NOMO-1 treated with DMSO at 0.1 percent for 48 hours (cell line): ENCODE measurements at regions not wholly inside any gene's neighbourhood (a gene's known extent, or its start where the extent isn't known, plus 50 kb on each side); places are given as distances from the start of the nearest gene placed in this dataset.
"Not testable (repeated sequence)": the region's sequence is repeated elsewhere in the genome, so short reads cannot be mapped to it uniquely, and the experiment has no call there.

ENCODE experiments used
- DNase-seq: peaks from one replicate; lab custom pipeline; 2025; ENCODE audit not compliant: unreplicated experiment; lab: John Stamatoyannopoulos, UW

GRCh38 chr2:188645986-188646385, 328.2 kb upstream of the COL3A1 start:
- no peak for DNase-seq

DNA sequence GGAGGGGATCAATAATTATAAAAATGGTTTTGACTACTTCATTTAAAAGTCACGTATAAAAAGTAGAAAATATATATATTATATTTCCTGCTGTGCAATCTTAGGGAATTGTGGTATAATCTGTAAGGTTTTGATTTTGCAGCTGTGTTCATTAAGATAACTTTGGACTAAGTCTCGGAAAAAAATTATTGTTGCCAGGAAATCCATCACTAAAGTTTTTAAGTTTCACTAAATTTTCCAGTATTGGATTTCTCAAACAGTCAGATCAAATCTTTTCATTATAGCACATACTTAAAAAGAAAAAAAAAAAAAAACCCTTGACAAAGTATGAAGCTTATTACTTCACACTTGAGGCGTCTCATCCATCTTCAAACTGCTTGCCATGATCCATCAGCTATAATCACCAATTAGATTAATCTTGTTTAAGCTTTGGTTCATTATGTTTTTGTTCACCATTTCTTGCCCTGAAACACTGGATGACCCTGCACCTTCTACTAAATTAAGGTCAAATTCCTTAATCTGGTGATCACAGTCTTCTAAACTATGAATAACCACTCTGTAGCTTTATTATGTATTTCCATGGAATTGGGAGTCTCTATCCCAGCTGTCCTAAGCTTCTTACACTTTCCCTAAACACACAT, 326.6 kb upstream of the COL3A1 start:
- no peak for DNase-seq

GRCh38 chr2:188659656-188660406, 314.3 kb upstream of the COL3A1 start:
- DNase-seq = no peak

DNA sequence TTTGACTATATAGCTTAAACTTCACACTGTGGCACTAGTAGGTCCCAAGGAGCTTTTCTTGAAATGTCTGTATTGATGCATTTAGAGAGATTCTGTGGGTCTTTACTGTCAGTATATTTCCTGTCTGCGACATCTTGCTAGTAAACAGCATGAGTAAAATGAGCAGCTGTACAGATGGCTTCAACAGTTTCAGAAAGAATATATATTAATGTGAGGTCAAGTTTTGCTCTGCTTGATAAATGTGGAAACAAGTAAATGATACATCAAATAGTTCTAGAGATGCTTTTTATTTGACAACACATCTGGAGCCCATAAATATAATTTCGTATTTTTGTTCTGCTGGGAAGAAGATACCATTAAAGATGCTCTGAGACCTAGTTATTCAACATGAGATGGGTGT, 310.9 kb upstream of the COL3A1 start:
- DNase-seq = no peak

GRCh38 chr2:188664416-188664815, 309.8 kb upstream of the COL3A1 start:
- DNase-seq = no peak

- DNase-seq = no peak
These were observed 309.1 kb upstream of the COL3A1 start for GRCh38 chr2:188664951-188665595.

GRCh38 chr2:188665727-188666304, 308.4 kb upstream of the COL3A1 start:
- DNase-seq = no peak

GRCh38 chr2:188666503-188666902, 307.7 kb upstream of the COL3A1 start:
- DNase-seq = no peak

DNA sequence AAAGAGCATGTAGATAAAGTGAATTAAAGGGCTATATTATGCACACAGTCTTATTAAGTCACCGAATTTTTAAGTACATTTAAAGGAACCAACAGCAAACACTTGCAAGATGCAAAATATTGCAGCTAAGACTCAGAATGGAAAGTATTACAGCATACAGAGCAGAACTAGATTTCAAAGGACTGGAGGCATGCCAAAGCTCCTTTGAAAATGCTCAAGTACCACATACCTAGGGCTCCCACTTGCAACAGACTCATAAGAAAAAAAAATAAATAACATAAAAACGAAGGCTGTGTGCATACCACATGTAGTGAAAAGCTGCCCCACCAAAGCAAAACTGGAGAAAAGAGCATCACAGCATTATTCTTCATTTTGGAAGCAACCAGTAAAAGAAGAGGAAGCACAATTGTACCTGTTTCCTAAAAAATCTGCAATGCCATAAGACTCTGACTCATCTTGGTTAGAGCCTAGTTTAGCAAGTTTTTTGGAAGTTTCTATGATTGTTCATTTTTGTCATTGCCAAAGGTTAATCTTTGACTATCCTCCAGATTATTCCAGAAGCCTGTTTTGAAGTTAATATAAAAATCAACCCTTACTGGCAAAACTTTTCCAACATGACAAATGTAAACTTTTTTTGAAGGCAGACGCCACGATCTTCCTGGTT, 306.0 kb upstream of the COL3A1 start:
- DNase-seq = no peak

DNA sequence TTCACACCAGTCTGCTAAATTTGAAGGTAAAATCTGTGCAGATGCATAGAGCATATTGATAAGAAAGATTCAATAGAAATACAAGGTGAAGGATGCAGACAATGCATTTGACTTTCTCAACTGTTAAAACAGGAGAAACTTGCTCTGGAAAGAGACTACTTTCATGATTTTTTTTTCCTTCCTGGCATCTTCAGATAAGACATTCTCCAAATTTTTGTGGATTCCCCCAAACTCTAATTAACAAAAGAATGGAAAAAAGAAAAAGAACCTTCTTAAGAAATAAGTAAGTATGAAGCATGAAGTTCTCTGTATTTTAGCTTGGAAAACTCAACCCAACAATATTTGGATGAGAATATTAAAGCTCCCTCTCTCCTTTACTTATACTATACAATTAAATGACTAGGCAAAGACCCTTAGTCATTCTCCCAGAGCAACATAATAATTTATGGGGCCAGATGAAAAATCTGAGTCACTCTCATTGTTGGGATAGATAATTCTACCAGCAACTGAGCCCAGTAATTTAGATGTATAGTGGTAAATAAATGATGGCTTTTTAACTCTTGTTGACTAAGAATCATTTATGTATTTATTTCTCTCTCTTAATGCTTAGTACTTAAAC, 298.7 kb upstream of the COL3A1 start:
- DNase-seq = no peak

DNA sequence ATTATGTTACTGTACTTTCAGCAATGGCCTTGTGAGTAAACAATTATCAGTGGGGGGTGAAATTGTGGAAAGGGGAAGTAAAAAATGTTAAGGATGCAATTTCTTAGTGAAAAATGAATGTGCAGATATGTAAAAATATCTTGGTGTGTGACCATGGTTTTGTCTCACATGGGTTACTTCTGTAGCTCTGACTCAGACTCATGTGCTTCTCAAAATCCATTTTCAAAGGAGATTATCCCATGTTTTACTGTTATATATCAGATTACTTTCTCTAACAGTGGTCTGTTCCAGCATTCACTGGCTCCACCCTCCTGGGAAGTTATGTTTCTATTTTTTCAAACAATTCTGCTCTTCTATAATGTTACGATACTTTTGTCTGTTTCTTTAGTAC, 298.2 kb upstream of the COL3A1 start:
- no peak for DNase-seq

- no peak for DNase-seq
These were observed 297.0 kb upstream of the COL3A1 start for GRCh38 chr2:188677142-188677541.

DNA sequence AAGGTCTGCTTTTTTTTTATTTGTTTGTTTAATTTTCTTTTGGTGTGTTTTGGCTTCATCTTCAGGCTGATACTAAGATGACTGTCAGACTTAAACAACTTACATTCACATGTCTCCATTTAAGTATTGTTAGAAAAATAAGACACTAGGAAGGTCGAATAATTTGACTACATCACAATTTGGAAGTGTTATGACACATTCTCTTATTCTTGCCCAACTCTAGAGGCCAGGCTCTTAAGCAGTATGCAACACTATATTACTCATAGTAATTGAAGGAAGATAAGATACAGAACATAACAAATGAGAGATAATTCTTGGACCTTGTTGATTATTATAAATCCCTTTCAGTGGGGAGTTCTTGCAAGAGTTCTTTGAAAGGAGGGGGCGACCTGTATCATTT, 295.3 kb upstream of the COL3A1 start:
- no peak for DNase-seq

DNA sequence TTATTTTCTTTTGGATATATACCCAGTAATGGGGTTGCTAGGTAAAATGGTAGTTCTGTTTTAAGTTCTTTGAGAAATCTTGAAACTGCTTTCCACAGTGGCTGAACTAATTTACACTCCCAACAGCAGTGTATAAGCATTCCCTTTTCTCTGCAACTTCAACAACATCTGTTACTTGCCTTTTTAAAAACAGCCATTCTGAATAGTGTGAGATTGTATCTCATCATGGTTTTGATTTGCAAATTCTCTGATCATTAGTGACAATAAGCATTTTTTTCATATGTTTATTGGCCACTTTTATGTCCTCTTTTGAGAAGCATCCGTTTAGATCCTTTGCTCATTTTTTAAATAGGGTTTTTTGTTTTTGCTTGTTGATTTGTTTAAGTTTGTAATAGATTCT, 291.3 kb upstream of the COL3A1 start:
- DNase-seq = no peak

DNA sequence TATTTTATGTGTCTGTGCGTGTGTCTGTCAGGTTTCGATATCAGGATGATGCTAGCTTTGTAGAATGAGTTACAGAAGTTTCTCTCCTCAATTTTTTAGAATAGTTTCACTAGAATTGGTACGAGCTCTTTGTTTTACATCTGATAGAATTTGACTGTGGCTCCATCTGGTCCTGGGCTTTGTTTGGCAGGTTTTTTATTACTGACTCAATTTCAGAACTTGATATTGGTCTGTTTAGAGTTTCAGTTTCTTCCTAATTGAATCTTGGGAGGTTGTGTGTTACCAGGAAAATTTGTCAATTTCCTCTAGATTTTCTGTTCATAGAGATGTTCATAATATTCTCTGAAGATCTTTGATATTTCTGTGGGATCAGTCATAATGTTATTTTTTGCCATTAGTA, 289.4 kb upstream of the COL3A1 start:
- DNase-seq = no peak

DNA sequence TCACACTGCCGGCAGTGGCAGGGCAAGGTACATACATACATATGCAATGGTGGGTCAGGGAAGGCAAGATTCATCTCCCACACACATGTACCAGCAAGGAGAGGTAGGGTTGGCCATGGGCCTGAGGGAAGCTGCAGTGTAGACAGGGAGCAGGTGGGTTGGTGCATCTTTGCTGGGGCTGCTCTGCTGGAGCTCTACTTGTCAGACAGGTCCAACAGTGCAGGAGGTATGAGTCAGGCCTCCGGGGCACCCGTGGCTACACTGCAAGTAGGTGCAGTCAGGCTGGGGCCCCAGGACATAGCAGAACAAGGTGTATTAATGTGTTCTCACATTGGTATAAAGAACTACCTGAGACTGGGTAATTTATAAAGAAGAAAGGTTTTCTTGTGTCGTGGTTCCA, 281.1 kb upstream of the COL3A1 start:
- DNase-seq = no peak

DNA sequence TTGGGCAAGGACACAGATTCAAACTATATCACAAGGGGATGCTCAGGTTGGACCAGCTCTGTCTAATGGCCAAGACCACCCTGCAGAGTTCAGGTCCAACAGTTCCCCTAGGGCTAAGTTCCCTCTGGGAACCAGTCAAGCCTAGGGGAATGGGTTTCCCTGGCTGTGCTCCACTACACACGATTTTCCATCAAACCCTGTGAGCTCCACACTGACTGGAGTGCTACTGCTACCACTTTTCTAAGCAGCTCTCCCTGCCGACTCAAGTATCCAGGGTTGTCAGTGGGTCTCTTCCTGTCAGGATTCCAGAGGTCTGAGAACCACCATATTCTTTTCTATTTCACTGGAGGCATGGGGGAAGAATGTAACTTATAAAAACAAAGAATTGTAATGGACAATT, 280.4 kb upstream of the COL3A1 start:
- DNase-seq = no peak

DNA sequence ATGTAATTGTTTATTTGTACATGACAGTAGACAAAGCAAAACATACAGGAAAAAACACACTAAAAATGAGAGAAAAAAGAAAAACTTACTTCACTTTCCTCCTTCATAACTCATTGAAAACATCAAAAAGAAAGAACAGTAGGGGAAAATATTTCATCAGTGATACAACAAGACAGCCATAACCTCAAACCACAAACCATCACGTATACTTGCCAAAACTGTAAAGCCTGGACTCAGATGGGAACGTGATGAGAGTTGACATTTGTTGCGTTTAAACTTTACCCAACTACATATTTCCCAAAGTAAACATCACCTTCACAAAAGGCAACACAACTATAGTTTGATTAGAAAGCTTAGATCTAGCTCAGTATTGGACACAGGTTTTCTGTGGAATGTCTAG, 278.2 kb upstream of the COL3A1 start:
- no peak for DNase-seq

DNA sequence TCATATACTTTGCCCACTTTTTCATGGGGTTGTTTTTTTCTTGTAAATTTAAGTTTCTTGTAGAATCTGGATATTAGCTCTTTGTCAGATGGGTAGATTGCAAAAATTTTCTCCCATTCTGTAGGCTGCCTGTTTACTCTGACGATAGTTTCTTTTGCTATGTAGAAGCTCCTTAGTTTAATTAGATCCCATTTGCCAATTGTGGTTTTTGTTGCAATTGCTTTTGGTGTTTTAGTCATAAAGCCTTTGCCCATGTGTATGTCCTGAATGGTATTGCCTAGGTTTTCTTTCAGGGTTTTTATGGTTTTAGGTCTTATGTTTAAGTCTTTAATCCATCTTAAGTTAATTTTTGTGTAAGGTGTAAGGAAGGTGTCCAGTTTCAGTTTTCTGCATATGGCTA, 276.0 kb upstream of the COL3A1 start:
- not testable (repeated sequence) for DNase-seq

DNA sequence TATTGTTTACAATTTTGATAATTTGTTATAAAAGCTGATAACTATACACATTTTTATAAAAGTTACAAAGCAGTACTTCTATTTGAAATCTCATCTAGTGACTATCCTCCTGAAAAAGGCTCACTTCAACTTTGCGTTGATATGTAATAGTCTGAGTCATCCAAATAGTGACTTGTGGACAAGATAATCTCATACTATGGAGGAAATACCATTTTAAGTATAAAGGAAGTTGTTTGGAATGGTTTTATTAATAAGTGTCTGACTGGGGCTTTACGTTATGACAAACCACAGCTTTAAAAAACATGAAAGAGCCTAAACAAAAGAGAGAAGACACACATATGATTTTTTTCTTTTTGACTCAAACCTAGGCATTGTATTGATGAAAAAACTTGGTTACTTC, 272.3 kb upstream of the COL3A1 start:
- DNase-seq = no peak

GRCh38 chr2:188705191-188705590, 269.0 kb upstream of the COL3A1 start:
- DNase-seq = no peak
